Progenitor cell of endocrine pancreas (in vitro differentiated cells): ENCODE measurements at regions not wholly inside any gene's neighbourhood (a gene's known extent, or its start where the extent isn't known, plus 50 kb on each side); places are given as distances from the start of the nearest gene placed in this dataset.

Source experiments
- DNase-seq: peaks from one replicate; pipeline ENCODE4 v3.0.0; 2021; ENCODE audit warnings: low spot score; ENCODE audit not compliant: unreplicated experiment
- H3K27ac Mint-ChIP-seq: 2 replicates; pipeline ENCODE4 v1.8.0; 2021; ENCODE audit warnings: mild to moderate bottlenecking, moderate library complexity, mixed read lengths
- H3K27me3 Mint-ChIP-seq: 2 replicates; pipeline ENCODE4 v1.8.0; 2021; ENCODE audit warnings: mixed read lengths
- H3K36me3 Mint-ChIP-seq: 2 replicates; pipeline ENCODE4 v1.8.0; 2022; ENCODE audit warnings: mixed read lengths; ENCODE audit not compliant: insufficient read depth
- H3K4me1 Mint-ChIP-seq: 2 replicates; pipeline ENCODE4 v1.8.0; 2021; ENCODE audit warnings: low read depth, mixed read lengths
- H3K4me3 Mint-ChIP-seq: 2 replicates; pipeline ENCODE4 v1.8.0; 2021; ENCODE audit warnings: low read depth, mild to moderate bottlenecking, moderate library complexity, mixed read lengths
- H3K9me3 Mint-ChIP-seq: 2 replicates; pipeline ENCODE4 v1.8.0; 2021; ENCODE audit warnings: low read depth, mixed read lengths
- TF ChIP-seq, protein P1 (sequence below): fragments of 200-600 bp; sonication (generic); IDR thresholded peaks from one replicate; pipeline ENCODE4 v1.5.0; 2021; ENCODE audit warnings: antibody characterized with exemption, mild to moderate bottlenecking; ENCODE audit not compliant: unreplicated experiment

DNA sequence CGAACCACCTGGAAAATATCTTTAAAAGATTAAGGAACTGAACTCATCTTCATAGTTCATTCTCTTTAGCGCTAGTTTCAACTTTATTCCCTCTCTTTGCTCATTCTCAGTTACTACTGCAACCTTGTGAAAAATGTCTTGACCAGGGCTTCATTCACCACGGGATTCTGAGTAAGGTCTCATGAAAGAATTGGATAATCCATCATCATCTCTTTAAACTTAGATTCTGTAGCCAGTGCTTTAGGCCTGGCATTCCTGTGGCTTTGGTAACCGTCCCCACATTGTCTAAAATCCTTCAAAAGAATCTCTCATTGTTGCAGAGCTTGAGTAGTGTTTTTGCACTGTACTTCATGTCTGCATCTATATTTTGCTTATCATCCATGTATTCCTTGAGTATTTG, 229.5 kb downstream of the ETAA1 start:
- no peaks in the 10 kb centered on the region for H3K4me1 Mint-ChIP-seq
- no peak overlapping the region for H3K4me3 Mint-ChIP-seq
- TF ChIP-seq, protein P1, sequence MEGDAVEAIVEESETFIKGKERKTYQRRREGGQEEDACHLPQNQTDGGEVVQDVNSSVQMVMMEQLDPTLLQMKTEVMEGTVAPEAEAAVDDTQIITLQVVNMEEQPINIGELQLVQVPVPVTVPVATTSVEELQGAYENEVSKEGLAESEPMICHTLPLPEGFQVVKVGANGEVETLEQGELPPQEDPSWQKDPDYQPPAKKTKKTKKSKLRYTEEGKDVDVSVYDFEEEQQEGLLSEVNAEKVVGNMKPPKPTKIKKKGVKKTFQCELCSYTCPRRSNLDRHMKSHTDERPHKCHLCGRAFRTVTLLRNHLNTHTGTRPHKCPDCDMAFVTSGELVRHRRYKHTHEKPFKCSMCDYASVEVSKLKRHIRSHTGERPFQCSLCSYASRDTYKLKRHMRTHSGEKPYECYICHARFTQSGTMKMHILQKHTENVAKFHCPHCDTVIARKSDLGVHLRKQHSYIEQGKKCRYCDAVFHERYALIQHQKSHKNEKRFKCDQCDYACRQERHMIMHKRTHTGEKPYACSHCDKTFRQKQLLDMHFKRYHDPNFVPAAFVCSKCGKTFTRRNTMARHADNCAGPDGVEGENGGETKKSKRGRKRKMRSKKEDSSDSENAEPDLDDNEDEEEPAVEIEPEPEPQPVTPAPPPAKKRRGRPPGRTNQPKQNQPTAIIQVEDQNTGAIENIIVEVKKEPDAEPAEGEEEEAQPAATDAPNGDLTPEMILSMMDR = no peak
- H3K27ac Mint-ChIP-seq = no peak overlapping the region
- peaks cover 11% of the 10 kb centered on the region for H3K9me3 Mint-ChIP-seq
- DNase-seq = no peak
- H3K36me3 Mint-ChIP-seq = no peaks in the 10 kb centered on the region
- no peaks in the 10 kb centered on the region for H3K27me3 Mint-ChIP-seq

DNA sequence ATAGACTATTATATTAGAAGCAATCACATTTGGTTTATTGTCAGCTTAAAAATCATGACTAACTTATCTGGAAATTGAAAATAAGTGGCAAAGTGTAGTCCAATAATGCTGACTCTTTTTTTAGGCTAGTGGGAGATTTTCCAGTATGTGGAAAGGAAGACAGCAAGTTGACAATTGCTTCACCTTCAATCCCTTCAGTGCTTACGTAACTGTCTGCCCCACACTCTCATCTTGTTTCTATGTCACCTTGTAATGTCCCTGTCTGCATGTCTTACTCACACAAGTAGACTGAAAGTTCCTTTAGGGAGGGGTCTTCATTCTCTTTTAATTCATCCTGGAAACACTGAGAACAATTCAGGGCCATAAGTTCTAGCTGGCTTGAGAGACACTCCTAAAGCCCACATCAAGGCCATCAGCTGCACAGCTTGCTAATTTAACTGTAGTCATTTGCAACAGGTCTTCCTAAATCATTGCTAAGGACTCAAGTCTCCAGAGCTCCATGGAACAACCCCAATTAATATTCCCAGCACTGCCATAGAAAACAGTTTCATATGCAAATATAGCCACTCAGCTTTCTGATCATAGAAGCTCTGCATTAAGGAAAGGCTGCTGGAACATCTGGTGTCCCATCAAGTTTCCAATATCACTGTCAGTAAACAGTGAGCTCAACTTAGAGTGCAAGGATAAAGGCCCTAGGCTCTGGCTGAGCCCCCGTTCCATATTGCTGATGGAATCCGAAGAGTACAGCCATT, 230.5 kb downstream of the ETAA1 start:
- no peak for DNase-seq
- no peaks in the 10 kb centered on the region for H3K27me3 Mint-ChIP-seq
- H3K4me1 Mint-ChIP-seq = no peaks in the 10 kb centered on the region
- no peak overlapping the region for H3K27ac Mint-ChIP-seq
- TF ChIP-seq, protein P1 = no peak
- H3K9me3 Mint-ChIP-seq = peaks cover 11% of the 10 kb centered on the region
- no peaks in the 10 kb centered on the region for H3K36me3 Mint-ChIP-seq
- H3K4me3 Mint-ChIP-seq = no peak overlapping the region

DNA sequence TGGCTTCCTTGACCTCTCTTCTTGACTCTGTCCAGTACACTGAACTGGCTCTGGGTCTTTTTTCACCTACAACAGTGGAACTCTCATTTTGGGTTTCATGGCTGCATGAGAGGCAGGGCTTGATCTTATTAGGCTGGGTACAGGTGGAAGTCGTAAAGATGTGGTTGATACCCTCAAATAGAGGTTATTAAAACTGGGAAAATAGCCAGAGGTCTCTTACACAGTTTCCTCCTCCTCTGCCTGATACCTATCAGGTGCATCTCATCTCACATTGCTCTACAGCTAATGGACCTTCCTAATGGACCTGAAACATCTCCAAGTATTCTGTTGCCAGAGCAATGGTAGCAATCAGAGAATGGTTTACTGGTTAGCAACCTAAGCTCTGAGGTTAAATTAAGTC, 231.8 kb downstream of the ETAA1 start:
- H3K36me3 Mint-ChIP-seq = no peaks in the 10 kb centered on the region
- DNase-seq = no peak
- H3K27me3 Mint-ChIP-seq = no peaks in the 10 kb centered on the region
- H3K4me1 Mint-ChIP-seq = no peaks in the 10 kb centered on the region
- H3K27ac Mint-ChIP-seq = no peak overlapping the region
- H3K4me3 Mint-ChIP-seq = no peak overlapping the region
- peaks cover 7% of the 10 kb centered on the region for H3K9me3 Mint-ChIP-seq
- TF ChIP-seq, protein P1 = no peak

DNA sequence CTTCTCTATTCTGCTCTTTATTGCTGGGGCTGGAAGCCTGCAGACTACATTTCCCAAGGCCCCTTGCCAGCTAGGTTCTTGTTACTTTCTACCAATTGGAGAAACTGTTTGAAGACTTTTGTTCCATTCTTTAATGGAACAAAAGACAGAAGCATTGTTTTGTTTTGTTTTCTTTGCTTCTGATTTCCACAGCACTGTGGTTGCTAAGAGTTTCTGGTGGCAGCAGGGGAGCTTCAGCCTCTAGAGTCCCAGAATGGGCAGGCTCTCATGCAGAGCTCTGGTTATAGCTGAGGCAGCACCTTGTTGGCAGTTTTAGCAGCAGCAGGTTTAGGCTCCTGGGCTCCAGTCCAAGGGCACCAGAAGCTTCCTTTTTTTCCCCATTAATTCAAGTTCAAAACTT, 234.3 kb downstream of the ETAA1 start:
- no peak for DNase-seq
- TF ChIP-seq, protein P1 = no peak
- no peak overlapping the region for H3K4me3 Mint-ChIP-seq
- no peak overlapping the region for H3K27ac Mint-ChIP-seq
- no peaks in the 10 kb centered on the region for H3K27me3 Mint-ChIP-seq
- no peaks in the 10 kb centered on the region for H3K4me1 Mint-ChIP-seq
- H3K9me3 Mint-ChIP-seq = no peaks in the 10 kb centered on the region
- H3K36me3 Mint-ChIP-seq = no peaks in the 10 kb centered on the region

DNA sequence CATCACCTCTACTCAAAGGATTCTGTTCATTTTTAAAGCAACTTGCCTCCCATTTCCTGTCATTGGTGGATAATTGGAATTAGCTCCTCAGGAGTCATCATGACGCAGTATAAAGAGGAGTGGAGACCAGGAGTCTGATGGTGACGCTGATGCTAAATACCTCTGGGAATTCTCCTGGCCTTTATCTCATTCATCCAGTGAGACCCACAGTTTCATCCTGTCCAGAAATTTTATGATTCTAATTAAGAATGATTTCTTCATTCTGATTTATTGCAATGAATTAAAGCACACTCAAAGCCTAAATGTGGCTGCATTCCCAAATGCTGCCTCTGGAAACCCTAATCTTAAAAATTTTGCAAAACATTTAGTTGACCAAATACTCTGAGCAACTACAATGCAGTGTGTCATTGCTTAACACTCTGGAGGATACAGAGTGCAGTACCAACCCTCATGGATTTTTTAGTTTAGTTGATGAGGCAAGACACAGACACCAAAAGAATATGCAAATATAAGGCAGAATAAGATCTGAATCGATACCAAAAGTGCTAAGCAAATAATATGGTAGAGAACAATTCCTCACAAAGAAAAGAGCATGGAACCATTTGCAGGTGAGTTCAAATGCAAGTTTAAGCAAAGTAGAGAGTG, 236.2 kb downstream of the ETAA1 start:
- Mint-ChIP-seq H3K4me3 (no peak overlapping the region), H3K4me1 (no peaks in the 10 kb centered on the region), H3K36me3 (no peaks in the 10 kb centered on the region), H3K9me3 (no peaks in the 10 kb centered on the region), H3K27me3 (no peaks in the 10 kb centered on the region), H3K27ac (no peak overlapping the region)
- TF ChIP-seq, protein P1 = no peak
- DNase-seq = no peak
